ENCODE measurements at regions not wholly inside any gene's neighbourhood (a gene's known extent, or its start where the extent isn't known, plus 50 kb on each side); places are given as distances from the start of the nearest gene placed in this dataset.

DNA sequence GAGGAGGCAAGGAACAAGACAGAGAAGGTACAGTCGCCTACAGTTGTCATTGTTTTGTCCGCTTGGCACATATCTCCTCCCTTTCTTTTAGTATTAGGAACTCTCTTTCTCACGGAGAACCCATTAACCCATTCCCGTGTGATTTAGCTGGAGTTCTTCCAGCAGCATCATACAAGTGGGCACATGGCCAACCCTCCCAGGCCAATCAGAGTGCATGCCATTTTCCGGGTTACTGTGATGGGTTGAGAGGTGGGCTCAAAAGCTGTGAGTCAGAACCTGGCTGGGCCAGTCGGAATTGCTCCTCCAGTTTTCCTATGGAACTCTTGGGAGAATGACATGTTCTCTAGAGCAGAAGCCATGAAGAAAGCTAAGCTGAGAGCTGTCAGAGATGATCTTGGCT lies 83.1 kb upstream of the SOD1 start (continued):
- TF ChIP-seq, protein P1, sequence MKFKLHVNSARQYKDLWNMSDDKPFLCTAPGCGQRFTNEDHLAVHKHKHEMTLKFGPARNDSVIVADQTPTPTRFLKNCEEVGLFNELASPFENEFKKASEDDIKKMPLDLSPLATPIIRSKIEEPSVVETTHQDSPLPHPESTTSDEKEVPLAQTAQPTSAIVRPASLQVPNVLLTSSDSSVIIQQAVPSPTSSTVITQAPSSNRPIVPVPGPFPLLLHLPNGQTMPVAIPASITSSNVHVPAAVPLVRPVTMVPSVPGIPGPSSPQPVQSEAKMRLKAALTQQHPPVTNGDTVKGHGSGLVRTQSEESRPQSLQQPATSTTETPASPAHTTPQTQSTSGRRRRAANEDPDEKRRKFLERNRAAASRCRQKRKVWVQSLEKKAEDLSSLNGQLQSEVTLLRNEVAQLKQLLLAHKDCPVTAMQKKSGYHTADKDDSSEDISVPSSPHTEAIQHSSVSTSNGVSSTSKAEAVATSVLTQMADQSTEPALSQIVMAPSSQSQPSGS (IDR thresholded peaks at IDR 0.05; ENCODE audit: low read length), result no peak
- no peak for TF ChIP-seq EGR1 (IDR thresholded peaks at IDR 0.05; ENCODE audit: borderline replicate concordance, low read depth, low read length)
- TF ChIP-seq SIN3A (conservative IDR thresholded peaks at IDR 0.05 in 1 of 2, IDR thresholded peaks at IDR 0.05 in 1 of 2; ENCODE audit: low read depth in 1 of 2, low read length in 2 of 2), result no peak
- no peak for TF ChIP-seq BRCA1 (IDR thresholded peaks at IDR 0.05; ENCODE audit: low read depth, low read length)
- TF ChIP-seq RFX5 (IDR thresholded peaks at IDR 0.05; ENCODE audit: borderline replicate concordance, low read depth, low read length), result no peak
